ENCODE measurements at regions not wholly inside any gene's neighbourhood (a gene's known extent, or its start where the extent isn't known, plus 50 kb on each side); places are given as distances from the start of the nearest gene placed in this dataset.

- peaks cover 4% of the 10 kb centered on the region for H3K27me3 ChIP-seq (ENCODE audit: insufficient read depth, poor library complexity, severe bottlenecking)
- H3K9me3 ChIP-seq (ENCODE audit: severe bottlenecking), result no peaks in the 10 kb centered on the region
- DNase-seq (ENCODE audit: low spot score) (no peak), ATAC-seq (ENCODE audit: low read depth) (no peak)
- no peaks in the 10 kb centered on the region for H3K4me1 ChIP-seq (ENCODE audit: insufficient read depth, poor library complexity, severe bottlenecking)
- no peak overlapping the region for H3K4me3 ChIP-seq (ENCODE audit: severe bottlenecking)
- TF ChIP-seq, protein P1, sequence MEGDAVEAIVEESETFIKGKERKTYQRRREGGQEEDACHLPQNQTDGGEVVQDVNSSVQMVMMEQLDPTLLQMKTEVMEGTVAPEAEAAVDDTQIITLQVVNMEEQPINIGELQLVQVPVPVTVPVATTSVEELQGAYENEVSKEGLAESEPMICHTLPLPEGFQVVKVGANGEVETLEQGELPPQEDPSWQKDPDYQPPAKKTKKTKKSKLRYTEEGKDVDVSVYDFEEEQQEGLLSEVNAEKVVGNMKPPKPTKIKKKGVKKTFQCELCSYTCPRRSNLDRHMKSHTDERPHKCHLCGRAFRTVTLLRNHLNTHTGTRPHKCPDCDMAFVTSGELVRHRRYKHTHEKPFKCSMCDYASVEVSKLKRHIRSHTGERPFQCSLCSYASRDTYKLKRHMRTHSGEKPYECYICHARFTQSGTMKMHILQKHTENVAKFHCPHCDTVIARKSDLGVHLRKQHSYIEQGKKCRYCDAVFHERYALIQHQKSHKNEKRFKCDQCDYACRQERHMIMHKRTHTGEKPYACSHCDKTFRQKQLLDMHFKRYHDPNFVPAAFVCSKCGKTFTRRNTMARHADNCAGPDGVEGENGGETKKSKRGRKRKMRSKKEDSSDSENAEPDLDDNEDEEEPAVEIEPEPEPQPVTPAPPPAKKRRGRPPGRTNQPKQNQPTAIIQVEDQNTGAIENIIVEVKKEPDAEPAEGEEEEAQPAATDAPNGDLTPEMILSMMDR (IDR thresholded peaks at IDR 0.05; ENCODE audit: poor library complexity, severe bottlenecking), result no peak
- H3K27ac ChIP-seq (ENCODE audit: poor library complexity, severe bottlenecking), result no peak overlapping the region
- H3K36me3 ChIP-seq (ENCODE audit: low read depth), result no peaks in the 10 kb centered on the region
Observed at GRCh38 chr5:84614906-84615305, 230.2 kb upstream of the EDIL3 start.

GRCh38 chr5:84606784-84607183, 222.1 kb upstream of the EDIL3 start:
- DNase-seq (ENCODE audit: low spot score) (no peak), ATAC-seq (ENCODE audit: low read depth) (no peak)
- TF ChIP-seq, protein P1 (IDR thresholded peaks at IDR 0.05; ENCODE audit: poor library complexity, severe bottlenecking), result no peak

DNA sequence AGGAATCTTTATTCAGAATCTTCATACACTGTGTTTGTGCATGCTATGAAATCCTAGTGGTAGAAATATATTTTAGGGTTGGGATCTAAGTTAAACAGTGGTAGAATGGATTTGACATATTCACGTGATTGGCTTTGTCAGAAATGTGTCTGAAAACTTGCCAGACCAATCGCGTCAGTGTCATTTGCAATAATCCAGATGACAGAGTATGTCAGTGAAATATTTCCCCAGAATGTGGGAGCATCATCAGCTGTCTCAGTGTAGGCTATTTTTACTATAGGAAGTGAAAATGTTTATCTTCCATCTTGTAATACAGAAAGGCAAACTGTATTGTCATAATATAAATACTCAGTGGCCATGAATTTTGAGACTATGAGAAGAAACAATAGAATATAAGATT, 220.6 kb upstream of the EDIL3 start:
- H3K36me3 ChIP-seq (ENCODE audit: low read depth), result no peaks in the 10 kb centered on the region
- no peak overlapping the region for H3K4me3 ChIP-seq (ENCODE audit: severe bottlenecking)
- no peak overlapping the region for H3K27ac ChIP-seq (ENCODE audit: poor library complexity, severe bottlenecking)
- ATAC-seq (ENCODE audit: low read depth) (no peak), DNase-seq (ENCODE audit: low spot score) (no peak)
- no peaks in the 10 kb centered on the region for H3K4me1 ChIP-seq (ENCODE audit: insufficient read depth, poor library complexity, severe bottlenecking)
- no peaks in the 10 kb centered on the region for H3K9me3 ChIP-seq (ENCODE audit: severe bottlenecking)
- TF ChIP-seq, protein P1 (IDR thresholded peaks at IDR 0.05; ENCODE audit: poor library complexity, severe bottlenecking), result no peak
- peaks cover 5% of the 10 kb centered on the region for H3K27me3 ChIP-seq (ENCODE audit: insufficient read depth, poor library complexity, severe bottlenecking)

More at GRCh38 chr5:84606784-84607183, 222.1 kb upstream of the EDIL3 start:
- Histone ChIP-seq H3K4me3 (ENCODE audit: severe bottlenecking) (no peak overlapping the region), H3K27ac (ENCODE audit: poor library complexity, severe bottlenecking) (no peak overlapping the region), H3K27me3 (ENCODE audit: insufficient read depth, poor library complexity, severe bottlenecking) (peaks cover 7% of the 10 kb centered on the region), H3K36me3 (ENCODE audit: low read depth) (no peaks in the 10 kb centered on the region), H3K4me1 (ENCODE audit: insufficient read depth, poor library complexity, severe bottlenecking) (no peaks in the 10 kb centered on the region), H3K9me3 (ENCODE audit: severe bottlenecking) (no peaks in the 10 kb centered on the region)

- Histone ChIP-seq H3K9me3 (ENCODE audit: severe bottlenecking) (no peaks in the 10 kb centered on the region), H3K36me3 (ENCODE audit: low read depth) (no peaks in the 10 kb centered on the region), H3K4me3 (ENCODE audit: severe bottlenecking) (no peak overlapping the region), H3K4me1 (ENCODE audit: insufficient read depth, poor library complexity, severe bottlenecking) (no peaks in the 10 kb centered on the region), H3K27me3 (ENCODE audit: insufficient read depth, poor library complexity, severe bottlenecking) (no peaks in the 10 kb centered on the region), H3K27ac (ENCODE audit: poor library complexity, severe bottlenecking) (no peak overlapping the region)
- ATAC-seq (ENCODE audit: low read depth) (no peak), DNase-seq (ENCODE audit: low spot score) (no peak)
- TF ChIP-seq, protein P1 (IDR thresholded peaks at IDR 0.05; ENCODE audit: poor library complexity, severe bottlenecking), result no peak
Observed at GRCh38 chr5:84603568-84604185, 219.0 kb upstream of the EDIL3 start.

DNA sequence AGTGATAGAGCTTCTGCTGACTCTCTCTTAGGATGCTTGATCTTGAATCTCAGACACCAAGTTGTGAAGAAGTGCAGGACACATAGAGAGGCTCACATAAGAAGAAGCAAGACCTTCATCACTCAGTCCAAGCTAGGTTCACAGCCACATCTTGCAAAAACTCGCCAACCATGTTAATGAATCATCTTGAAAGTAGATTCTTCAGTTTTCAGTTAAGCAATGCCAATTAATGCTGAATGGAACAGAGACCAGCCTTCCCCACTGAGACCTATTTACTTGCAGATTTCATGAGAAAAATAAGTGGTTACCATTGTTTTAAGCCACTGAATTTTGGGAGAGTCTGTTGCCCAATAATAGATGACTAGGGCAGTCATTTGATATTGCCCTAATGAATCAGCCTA, 217.7 kb upstream of the EDIL3 start:
- DNase-seq (ENCODE audit: low spot score) (no peak), ATAC-seq (ENCODE audit: low read depth) (0 out of 3 replicates have a peak, but pooled peaks have one; percentile 14)
- TF ChIP-seq, protein P1 (IDR thresholded peaks at IDR 0.05; ENCODE audit: poor library complexity, severe bottlenecking), result no peak
- no peaks in the 10 kb centered on the region for H3K4me1 ChIP-seq (ENCODE audit: insufficient read depth, poor library complexity, severe bottlenecking)
- H3K4me3 ChIP-seq (ENCODE audit: severe bottlenecking), result no peak overlapping the region
- no peak overlapping the region for H3K27ac ChIP-seq (ENCODE audit: poor library complexity, severe bottlenecking)
- no peaks in the 10 kb centered on the region for H3K9me3 ChIP-seq (ENCODE audit: severe bottlenecking)
- H3K36me3 ChIP-seq (ENCODE audit: low read depth), result no peaks in the 10 kb centered on the region
- no peaks in the 10 kb centered on the region for H3K27me3 ChIP-seq (ENCODE audit: insufficient read depth, poor library complexity, severe bottlenecking)
